CD4-positive, alpha-beta T cell treated with Interleukin-4 for 1 hour (primary cell): ENCODE measurements at regions not wholly inside any gene's neighbourhood (a gene's known extent, or its start where the extent isn't known, plus 50 kb on each side); places are given as distances from the start of the nearest gene placed in this dataset.
"Not testable (repeated sequence)": the region's sequence is repeated elsewhere in the genome, so short reads cannot be mapped to it uniquely, and the experiment has no call there.

ENCODE experiments used
- DNase-seq, 2 donors: peaks; one replicate each; pipeline ENCODE4 v3.0.0-alpha.2; 2020 to 2022

GRCh38 chr2:104904889-104905288, 51.0 kb downstream of the POU3F3 start:
- DNase-seq, result no peak

GRCh38 chr2:104909317-104909716, 55.4 kb downstream of the POU3F3 start:
- DNase-seq, result no peak

- DNase-seq, result no peak
These were observed 60.6 kb downstream of the POU3F3 start for GRCh38 chr2:104914509-104914908.

GRCh38 chr2:104915107-104915793, 61.3 kb downstream of the POU3F3 start:
- DNase-seq, result no peak

GRCh38 chr2:104919127-104919526, 65.2 kb downstream of the POU3F3 start:
- DNase-seq, result no peak

GRCh38 chr2:104923665-104924064, 69.8 kb downstream of the POU3F3 start:
- DNase-seq, result no peak

- DNase-seq, result no peak
These were observed 75.7 kb downstream of the POU3F3 start for GRCh38 chr2:104929663-104930062.

- no peak for DNase-seq
These were observed 76.8 kb downstream of the POU3F3 start for GRCh38 chr2:104930732-104931131.

- DNase-seq, result no peak
These were observed 78.3 kb downstream of the POU3F3 start for GRCh38 chr2:104932243-104932642.

- DNase-seq, result no peak
These were observed 79.4 kb downstream of the POU3F3 start for GRCh38 chr2:104933151-104933917.

- no peak for DNase-seq
These were observed 82.6 kb downstream of the POU3F3 start for GRCh38 chr2:104936527-104936926.

GRCh38 chr2:104938231-104938941, 84.5 kb downstream of the POU3F3 start:
- no peak for DNase-seq

- no peak for DNase-seq
These were observed 85.8 kb downstream of the POU3F3 start for GRCh38 chr2:104939570-104940217.

- DNase-seq, result no peak
These were observed 90.6 kb downstream of the POU3F3 start for GRCh38 chr2:104944495-104944894.

GRCh38 chr2:104945121-104945520, 91.2 kb downstream of the POU3F3 start:
- no peak for DNase-seq

GRCh38 chr2:104945866-104946265, 92.0 kb downstream of the POU3F3 start:
- no peak for DNase-seq

- DNase-seq, result not testable (repeated sequence)
These were observed 90.4 kb upstream of the MRPS9 start for GRCh38 chr2:104947456-104947855.

GRCh38 chr2:104952976-104953375, 84.9 kb upstream of the MRPS9 start:
- DNase-seq, result no peak

GRCh38 chr2:104965900-104966299, 72.0 kb upstream of the MRPS9 start:
- no peak for DNase-seq

- DNase-seq, result no peak
These were observed 68.3 kb upstream of the MRPS9 start for GRCh38 chr2:104969564-104969963.

- no peak for DNase-seq
These were observed 62.5 kb upstream of the MRPS9 start for GRCh38 chr2:104975371-104975770.

GRCh38 chr2:104975851-104976250, 62.0 kb upstream of the MRPS9 start:
- no peak for DNase-seq

GRCh38 chr2:104976603-104977120, 61.2 kb upstream of the MRPS9 start:
- DNase-seq, result peak; percentile 25 to 54
